ENCODE measurements at regions not wholly inside any gene's neighbourhood (a gene's known extent, or its start where the extent isn't known, plus 50 kb on each side); places are given as distances from the start of the nearest gene placed in this dataset.

- Histone ChIP-seq H3K4me2 (ENCODE audit: low read length, poor library complexity, severe bottlenecking) (no peak overlapping the region), H2BK120ac (ENCODE audit: low read depth, low read length) (no peak overlapping the region), H3K9ac (ENCODE audit: low read length) (no peak overlapping the region), H4K8ac (ENCODE audit: low read length) (no peak overlapping the region), H4K91ac (ENCODE audit: low read length) (no peak overlapping the region), H3K79me1 (replicated peaks; ENCODE audit: low read length, poor library complexity, severe bottlenecking) (no peaks in the 10 kb centered on the region), H2AFZ (ENCODE audit: low read depth, low read length) (no peak overlapping the region), H2AK5ac (ENCODE audit: low read length, severe bottlenecking) (no peak overlapping the region), H2BK12ac (ENCODE audit: low read length in 2 of 2) (no peak overlapping the region), H3K4me1 (ENCODE audit: control insufficient read depth, insufficient read depth, low read depth, low read length) (peaks cover 4% of the 10 kb centered on the region), H3K23ac (ENCODE audit: low read length in 2 of 2) (no peak overlapping the region), H2BK15ac (ENCODE audit: low read depth, poor library complexity, severe bottlenecking) (no peak overlapping the region), H2BK5ac (ENCODE audit: low read depth, low read length, poor library complexity, severe bottlenecking) (no peak overlapping the region), H3K9me3 (ENCODE audit: control insufficient read depth, low read length) (peaks cover 29% of the 10 kb centered on the region), H3K27me3 (ENCODE audit: control insufficient read depth in 1 of 2, insufficient read depth in 1 of 2, low read length in 2 of 2) (peaks cover 0 to 6% of the 10 kb centered on the region in 2 experiments), H3K27ac (ENCODE audit: low read length, poor library complexity, severe bottlenecking) (no peak overlapping the region), H3K36me3 (ENCODE audit: control insufficient read depth in 1 of 2, insufficient read depth in 2 of 2, low read depth in 1 of 2, low read length in 2 of 2) (no peaks in the 10 kb centered on the region), H3K18ac (ENCODE audit: low read depth in 1 of 2, low read length in 2 of 2) (no peak overlapping the region), H3K4me3 (ENCODE audit: insufficient read depth in 1 of 2, low read depth in 1 of 2, low read length in 2 of 2) (no peak overlapping the region), H3K4ac (ENCODE audit: low read depth in 1 of 2, low read length in 2 of 2) (no peak overlapping the region), H3K14ac (ENCODE audit: low read length in 2 of 2) (no peak overlapping the region)
- no peak for DNase-seq
- WGBS: no CpG with 5 or more reads among the region's 2 CpGs
Observed at GRCh38 chr16:54462771-54463170, 176.2 kb upstream of the IRX3 start.

- H4K8ac ChIP-seq (ENCODE audit: low read length): no peak overlapping the region
- no peak overlapping the region for H3K4ac ChIP-seq (ENCODE audit: low read depth in 1 of 2, low read length in 2 of 2)
- H3K18ac ChIP-seq (ENCODE audit: low read depth in 1 of 2, low read length in 2 of 2): no peak overlapping the region
- H2BK15ac ChIP-seq (ENCODE audit: low read depth, poor library complexity, severe bottlenecking): no peak overlapping the region
- no peak overlapping the region for H3K4me3 ChIP-seq (ENCODE audit: insufficient read depth in 1 of 2, low read depth in 1 of 2, low read length in 2 of 2)
- H3K79me1 ChIP-seq (replicated peaks; ENCODE audit: low read length, poor library complexity, severe bottlenecking): no peaks in the 10 kb centered on the region
- H3K23ac ChIP-seq (ENCODE audit: low read length in 2 of 2): no peak overlapping the region
- no peak overlapping the region for H3K9ac ChIP-seq (ENCODE audit: low read length)
- no peak overlapping the region for H3K14ac ChIP-seq (ENCODE audit: low read length in 2 of 2)
- no peaks in the 10 kb centered on the region for H3K36me3 ChIP-seq (ENCODE audit: control insufficient read depth in 1 of 2, insufficient read depth in 2 of 2, low read depth in 1 of 2, low read length in 2 of 2)
- no peak overlapping the region for H2AK5ac ChIP-seq (ENCODE audit: low read length, severe bottlenecking)
- H3K4me2 ChIP-seq (ENCODE audit: low read length, poor library complexity, severe bottlenecking): no peak overlapping the region
- H2BK12ac ChIP-seq (ENCODE audit: low read length in 2 of 2): no peak overlapping the region
- H3K4me1 ChIP-seq (ENCODE audit: control insufficient read depth, insufficient read depth, low read depth, low read length): peaks cover 4% of the 10 kb centered on the region
- H4K91ac ChIP-seq (ENCODE audit: low read length): no peak overlapping the region
- DNase-seq: no peak
- peaks cover 0 to 12% of the 10 kb centered on the region in 2 experiments for H3K27me3 ChIP-seq (ENCODE audit: control insufficient read depth in 1 of 2, insufficient read depth in 1 of 2, low read length in 2 of 2)
- WGBS: 95% methylated on average over 2 of the region's 2 CpGs
- H2BK120ac ChIP-seq (ENCODE audit: low read depth, low read length): no peak overlapping the region
- no peak overlapping the region for H3K27ac ChIP-seq (ENCODE audit: low read length, poor library complexity, severe bottlenecking)
- H2AFZ ChIP-seq (ENCODE audit: low read depth, low read length): no peak overlapping the region
- H2BK5ac ChIP-seq (ENCODE audit: low read depth, low read length, poor library complexity, severe bottlenecking): no peak overlapping the region
- H3K9me3 ChIP-seq (ENCODE audit: control insufficient read depth, low read length): peaks cover 29% of the 10 kb centered on the region
Observed at GRCh38 chr16:54462151-54462651, 175.6 kb upstream of the IRX3 start.

GRCh38 chr16:54460263-54460860 lies 173.8 kb upstream of the IRX3 start:
- Histone ChIP-seq H2BK15ac (ENCODE audit: low read depth, poor library complexity, severe bottlenecking) (no peak overlapping the region), H3K18ac (ENCODE audit: low read depth in 1 of 2, low read length in 2 of 2) (no peak overlapping the region), H4K91ac (ENCODE audit: low read length) (no peak overlapping the region), H2BK120ac (ENCODE audit: low read depth, low read length) (no peak overlapping the region), H3K9ac (ENCODE audit: low read length) (no peak overlapping the region), H2AFZ (ENCODE audit: low read depth, low read length) (no peak overlapping the region), H4K8ac (ENCODE audit: low read length) (no peak overlapping the region), H3K4ac (ENCODE audit: low read depth in 1 of 2, low read length in 2 of 2) (no peak overlapping the region), H3K4me1 (ENCODE audit: control insufficient read depth, insufficient read depth, low read depth, low read length) (peaks cover 4% of the 10 kb centered on the region), H3K79me1 (replicated peaks; ENCODE audit: low read length, poor library complexity, severe bottlenecking) (no peaks in the 10 kb centered on the region), H3K9me3 (ENCODE audit: control insufficient read depth, low read length) (peaks cover 21% of the 10 kb centered on the region), H3K27ac (ENCODE audit: low read length, poor library complexity, severe bottlenecking) (no peak overlapping the region), H2BK5ac (ENCODE audit: low read depth, low read length, poor library complexity, severe bottlenecking) (no peak overlapping the region), H3K4me3 (ENCODE audit: insufficient read depth in 1 of 2, low read depth in 1 of 2, low read length in 2 of 2) (no peak overlapping the region), H3K27me3 (ENCODE audit: control insufficient read depth in 1 of 2, insufficient read depth in 1 of 2, low read length in 2 of 2) (peaks cover 0 to 28% of the 10 kb centered on the region in 2 experiments), H3K23ac (ENCODE audit: low read length in 2 of 2) (no peak overlapping the region), H3K4me2 (ENCODE audit: low read length, poor library complexity, severe bottlenecking) (no peak overlapping the region), H3K36me3 (ENCODE audit: control insufficient read depth in 1 of 2, insufficient read depth in 2 of 2, low read depth in 1 of 2, low read length in 2 of 2) (no peaks in the 10 kb centered on the region), H2AK5ac (ENCODE audit: low read length, severe bottlenecking) (no peak overlapping the region), H3K14ac (ENCODE audit: low read length in 2 of 2) (no peak overlapping the region), H2BK12ac (ENCODE audit: low read length in 2 of 2) (no peak overlapping the region)
- WGBS: 85% methylated on average over 9 of the region's 11 CpGs
- DNase-seq: no peak

GRCh38 chr16:54459509-54460262 lies 173.1 kb upstream of the IRX3 start:
- Histone ChIP-seq H2BK120ac (ENCODE audit: low read depth, low read length) (no peak overlapping the region), H3K79me1 (replicated peaks; ENCODE audit: low read length, poor library complexity, severe bottlenecking) (no peaks in the 10 kb centered on the region), H4K8ac (ENCODE audit: low read length) (no peak overlapping the region), H4K91ac (ENCODE audit: low read length) (no peak overlapping the region), H2BK15ac (ENCODE audit: low read depth, poor library complexity, severe bottlenecking) (no peak overlapping the region), H3K9ac (ENCODE audit: low read length) (no peak overlapping the region), H2BK5ac (ENCODE audit: low read depth, low read length, poor library complexity, severe bottlenecking) (no peak overlapping the region), H2BK12ac (ENCODE audit: low read length in 2 of 2) (no peak overlapping the region), H3K4me1 (ENCODE audit: control insufficient read depth, insufficient read depth, low read depth, low read length) (peaks cover 4% of the 10 kb centered on the region), H3K36me3 (ENCODE audit: control insufficient read depth in 1 of 2, insufficient read depth in 2 of 2, low read depth in 1 of 2, low read length in 2 of 2) (no peaks in the 10 kb centered on the region), H2AK5ac (ENCODE audit: low read length, severe bottlenecking) (no peak overlapping the region), H3K4me3 (ENCODE audit: insufficient read depth in 1 of 2, low read depth in 1 of 2, low read length in 2 of 2) (no peak overlapping the region), H3K18ac (ENCODE audit: low read depth in 1 of 2, low read length in 2 of 2) (no peak overlapping the region), H3K4ac (ENCODE audit: low read depth in 1 of 2, low read length in 2 of 2) (no peak overlapping the region), H3K27ac (ENCODE audit: low read length, poor library complexity, severe bottlenecking) (no peak overlapping the region), H3K27me3 (ENCODE audit: control insufficient read depth in 1 of 2, insufficient read depth in 1 of 2, low read length in 2 of 2) (peaks cover 0 to 34% of the 10 kb centered on the region in 2 experiments), H3K14ac (ENCODE audit: low read length in 2 of 2) (no peak overlapping the region), H3K4me2 (ENCODE audit: low read length, poor library complexity, severe bottlenecking) (no peak overlapping the region), H3K23ac (ENCODE audit: low read length in 2 of 2) (no peak overlapping the region), H2AFZ (ENCODE audit: low read depth, low read length) (no peak overlapping the region), H3K9me3 (ENCODE audit: control insufficient read depth, low read length) (peaks cover 15% of the 10 kb centered on the region)
- 87% methylated on average over 12 of the region's 13 CpGs for WGBS
- no peak for DNase-seq
